Heart right ventricle (tissue), 16 donors: ENCODE measurements at regions not wholly inside any gene's neighbourhood (a gene's known extent, or its start where the extent isn't known, plus 50 kb on each side); places are given as distances from the start of the nearest gene placed in this dataset.

Source experiments
- ATAC-seq, 8 donors: fragments of 200-7000 bp; cut with Tn5 transposase; one replicate each; pipeline ENCODE4 v1.9.1; 2020; ENCODE audit warnings: mild to moderate bottlenecking in 8 of 8, moderate library complexity in 8 of 8, moderate number of reproducible peaks in 1 of 8
- DNase-seq, 2 donors: peaks; one replicate each; pipeline ENCODE4 v3.0.0-alpha.2; 2020
- H3K27ac ChIP-seq, 10 donors: fragments of 200-600 bp; sonication (generic) in 2 of 10; one replicate each; pipeline versions ENCODE4 v1.5.0 to v1.8.0; 2020 to 2022; ENCODE audit warnings: mild to moderate bottlenecking in 3 of 10
- H3K27me3 ChIP-seq, 7 donors: fragments of 200-600 bp; one replicate each; pipeline ENCODE4 v1.8.0; 2021 to 2022; ENCODE audit warnings: mild to moderate bottlenecking in 2 of 7
- H3K36me3 ChIP-seq, 9 donors: fragments of 200-600 bp; sonication (generic) in 1 of 9; one replicate each; pipeline versions ENCODE4 v1.5.0 to v1.8.0; 2020 to 2022; ENCODE audit warnings: mild to moderate bottlenecking in 2 of 9
- H3K4me1 ChIP-seq, 9 donors: fragments of 200-600 bp; sonication (generic) in 1 of 9; one replicate each; pipeline versions ENCODE4 v1.5.0 to v1.8.0; 2020 to 2022; ENCODE audit warnings: mild to moderate bottlenecking in 4 of 9
- H3K4me3 ChIP-seq, 10 donors: fragments of 200-600 bp; sonication (generic) in 2 of 10; one replicate each; pipeline versions ENCODE4 v1.5.0 to v1.8.0; 2020 to 2022; ENCODE audit warnings: mild to moderate bottlenecking in 7 of 10, moderate library complexity in 2 of 10
- H3K9me3 ChIP-seq, 11 donors: fragments of 200-600 bp in 10 of 11; sonication (generic) in 2 of 11; one replicate each; pipeline versions ENCODE4 v1.5.0 to v1.8.0; 2013 to 2022; ENCODE audit warnings: mild to moderate bottlenecking in 2 of 11, control low read depth in 1 of 11, moderate library complexity in 1 of 11
- WGBS, 2 donors: extraction: QIAGEN DNeasy Blood & Tissue Kit; methylation state at CpG; one replicate each; pipeline ENCODE4 v1.1.7; 2013; ENCODE audit warnings: inconsistent platforms in 1 of 2; 5-methylcytosine and 5-hydroxymethylcytosine counted together
- intact Hi-C, 10 donors: fragments of 100-400 bp; cut with DNase I; formaldehyde crosslinking; loops; one replicate each; pipeline versions ENCODE4 v1.11.1 to v1.14.2; 2022
- TF ChIP-seq, protein P1 (sequence below), 9 donors: fragments of 200-600 bp; sonication (generic) in 2 of 9; IDR thresholded peaks; one replicate each; pipeline versions ENCODE4 v1.5.0 to v1.8.0; 2021 to 2022; ENCODE audit warnings: antibody characterized with exemption in 9 of 9, mild to moderate bottlenecking in 5 of 9, moderate library complexity in 1 of 9
- donor health status: Arrhythmogenic right ventricular cardiomyopathy.
- donor health status: ischemic (EF 13 %, LVEDD 7.1; RV severe dilation, severe dysfunction).
- donor health status: healthy with polysubstance abuse.
- donor health status: DM: no; HTN: yes; CAD: no.
- donor health status: DM: no; HTN: no; CAD: no.
- donor health status: ischemic (EF 25% LVEDD 6.9; RV normal size, moderate dysfunction).
- donor health status: ischemic (EF 25% LVEDD 5.7; RV mildly dilated, moderate dysfunction).
- donor health status: healthy.
- donor health status: DM: yes; HTN: yes; CAD: no.
- donor health status: Ischemic cardiomyopathy.
- donor health status: ischemic (EF 35%, LVEDD 5.7; RV mildly dilated, moderate dysfunction).
- donor health status: nonischemic (EF 11% LVEDD 7.7; RV severe dilation, severe dysfunction).
- donor health status: DM: yes; HTN: yes; CAD: no.
- donor health status: PGD.
- donor health status: ischemic (EF 29% LVEDD 5.4; RV normal size, mild dysfunction).
- donor health status: nonischemic (EF 23%, LVEDD 6.1; RV moderate dilation, normal function).

- no peak overlapping the region for H3K27ac ChIP-seq
- no peaks in the 10 kb centered on the region for H3K9me3 ChIP-seq
- TF ChIP-seq, protein P1, sequence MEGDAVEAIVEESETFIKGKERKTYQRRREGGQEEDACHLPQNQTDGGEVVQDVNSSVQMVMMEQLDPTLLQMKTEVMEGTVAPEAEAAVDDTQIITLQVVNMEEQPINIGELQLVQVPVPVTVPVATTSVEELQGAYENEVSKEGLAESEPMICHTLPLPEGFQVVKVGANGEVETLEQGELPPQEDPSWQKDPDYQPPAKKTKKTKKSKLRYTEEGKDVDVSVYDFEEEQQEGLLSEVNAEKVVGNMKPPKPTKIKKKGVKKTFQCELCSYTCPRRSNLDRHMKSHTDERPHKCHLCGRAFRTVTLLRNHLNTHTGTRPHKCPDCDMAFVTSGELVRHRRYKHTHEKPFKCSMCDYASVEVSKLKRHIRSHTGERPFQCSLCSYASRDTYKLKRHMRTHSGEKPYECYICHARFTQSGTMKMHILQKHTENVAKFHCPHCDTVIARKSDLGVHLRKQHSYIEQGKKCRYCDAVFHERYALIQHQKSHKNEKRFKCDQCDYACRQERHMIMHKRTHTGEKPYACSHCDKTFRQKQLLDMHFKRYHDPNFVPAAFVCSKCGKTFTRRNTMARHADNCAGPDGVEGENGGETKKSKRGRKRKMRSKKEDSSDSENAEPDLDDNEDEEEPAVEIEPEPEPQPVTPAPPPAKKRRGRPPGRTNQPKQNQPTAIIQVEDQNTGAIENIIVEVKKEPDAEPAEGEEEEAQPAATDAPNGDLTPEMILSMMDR (IDR thresholded peaks at IDR 0.05): no peak
- intact Hi-C loops: no loop called here
- peaks cover 0 to 24% (median 8%) of the 10 kb centered on the region in 9 donors for H3K4me1 ChIP-seq
- H3K36me3 ChIP-seq: no peaks in the 10 kb centered on the region
- no peak overlapping the region for H3K4me3 ChIP-seq
- peaks cover 0 to 16% (median 4%) of the 10 kb centered on the region in 7 donors for H3K27me3 ChIP-seq
- WGBS, 2 donors: 18 to 19% methylated on average over 9 of the region's 9 CpGs
- DNase-seq: peak; percentile 23 to 45
- peak in 7 of 8 donors; percentile 10 to 50 (median 42) for ATAC-seq
Measured at GRCh38 chr16:80122115-80122514, 418.7 kb upstream of the DYNLRB2 start.

DNA sequence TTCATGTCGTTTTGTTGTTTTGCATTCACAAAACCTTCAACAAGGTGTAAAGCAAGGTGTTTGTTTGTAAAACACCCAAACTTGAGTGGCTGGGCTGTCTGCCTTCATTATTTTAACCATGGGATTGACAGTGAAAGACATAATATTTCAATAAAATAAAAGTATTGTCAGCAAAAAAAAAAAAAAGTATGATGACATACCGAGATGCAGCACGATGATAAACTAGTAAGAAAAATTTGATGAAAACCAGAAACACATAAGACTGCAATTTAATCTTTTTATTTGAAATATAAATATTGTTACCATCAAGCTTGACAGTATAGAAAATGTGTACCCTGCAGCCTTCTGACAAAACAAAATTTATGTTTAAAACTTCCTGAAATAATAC lies 419.3 kb upstream of the DYNLRB2 start:
- Histone ChIP-seq H3K36me3 (no peaks in the 10 kb centered on the region), H3K27me3 (peaks cover 0 to 16% (median 0%) of the 10 kb centered on the region in 7 donors), H3K27ac (no peak overlapping the region), H3K9me3 (no peaks in the 10 kb centered on the region), H3K4me3 (no peak overlapping the region), H3K4me1 (peaks cover 0 to 24% (median 8%) of the 10 kb centered on the region in 9 donors)
- intact Hi-C loops: no loop called here
- no peak for ATAC-seq
- 63 to 75% methylated on average over 3 of the region's 3 CpGs for WGBS, 2 donors
- TF ChIP-seq, protein P1 (IDR thresholded peaks at IDR 0.05): no peak
- DNase-seq: no peak

GRCh38 chr16:80120899-80121521 lies 419.8 kb upstream of the DYNLRB2 start:
- 71 to 85% methylated on average over 3 of the region's 3 CpGs for WGBS, 2 donors
- TF ChIP-seq, protein P1 (IDR thresholded peaks at IDR 0.05): no peak
- no peak overlapping the region for H3K4me3 ChIP-seq

GRCh38 chr16:80117556-80118130 lies 423.1 kb upstream of the DYNLRB2 start:
- WGBS, 2 donors: 82 to 91% methylated on average over 4 of the region's 4 CpGs
- intact Hi-C loops: no loop called here
- H3K36me3 ChIP-seq: no peaks in the 10 kb centered on the region

More at GRCh38 chr16:80120899-80121521, 419.8 kb upstream of the DYNLRB2 start:
- H3K27ac ChIP-seq: no peak overlapping the region
- DNase-seq (no peak), ATAC-seq (no peak)
- H3K4me1 ChIP-seq: peaks cover 0 to 24% (median 8%) of the 10 kb centered on the region in 9 donors
- intact Hi-C loops: no loop called here
- peaks cover 0 to 16% (median 0%) of the 10 kb centered on the region in 7 donors for H3K27me3 ChIP-seq
- no peaks in the 10 kb centered on the region for H3K36me3 ChIP-seq
- H3K9me3 ChIP-seq: no peaks in the 10 kb centered on the region

More at GRCh38 chr16:80117556-80118130, 423.1 kb upstream of the DYNLRB2 start:
- TF ChIP-seq, protein P1 (IDR thresholded peaks at IDR 0.05): no peak
- no peak for ATAC-seq
- Histone ChIP-seq H3K4me1 (peaks cover 0 to 14% (median 0%) of the 10 kb centered on the region in 9 donors), H3K27me3 (peaks cover 0 to 16% (median 0%) of the 10 kb centered on the region in 7 donors), H3K4me3 (no peak overlapping the region), H3K9me3 (no peaks in the 10 kb centered on the region), H3K27ac (no peak overlapping the region)
- no peak for DNase-seq
